ENCODE measurements at regions not wholly inside any gene's neighbourhood (a gene's known extent, or its start where the extent isn't known, plus 50 kb on each side); places are given as distances from the start of the nearest gene placed in this dataset.

DNA sequence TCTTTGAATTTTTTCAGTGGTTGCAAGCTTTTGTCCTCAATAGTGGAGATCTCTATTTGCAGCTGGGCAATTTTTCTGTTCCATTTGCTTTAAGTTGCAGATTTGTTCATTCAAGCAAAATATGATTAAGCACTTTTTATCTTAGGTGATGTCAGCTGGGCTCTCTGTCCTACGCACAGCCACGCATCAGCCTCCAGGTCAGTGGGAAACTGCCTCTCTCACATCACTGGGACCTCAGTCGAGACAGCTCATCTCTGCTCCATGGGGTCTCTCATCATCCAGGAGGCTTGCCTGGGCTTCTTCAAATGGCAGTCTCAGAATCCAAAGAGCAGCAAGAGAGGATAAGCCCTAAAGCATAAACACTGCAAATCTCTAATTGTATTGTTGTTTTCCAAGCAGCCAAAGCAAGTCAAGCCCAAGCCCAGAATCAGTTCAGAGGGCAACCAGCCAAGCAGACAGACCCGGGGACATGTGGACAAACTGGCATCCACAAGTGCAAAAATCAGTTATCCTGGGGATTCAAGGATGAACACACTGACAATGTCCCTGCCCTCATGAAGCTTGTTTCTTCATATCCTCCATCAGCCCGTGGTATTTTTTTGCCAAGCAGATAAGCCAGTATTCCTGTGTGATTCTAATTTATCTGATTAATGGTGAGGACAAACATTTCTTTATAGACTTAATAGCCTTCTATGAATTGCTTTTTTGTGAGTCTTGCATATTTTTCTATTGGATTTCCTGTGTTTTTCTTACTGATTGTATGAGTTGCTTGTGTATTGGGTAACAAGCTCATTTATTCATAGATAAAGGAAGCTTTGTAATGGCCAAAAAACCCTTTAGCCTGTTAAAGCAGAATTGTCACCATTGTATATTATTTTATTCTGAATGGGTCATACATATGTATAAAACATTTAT lies 262.5 kb downstream of the GXYLT1 start:
- DNase-seq (no peak), ATAC-seq (no peak)

DNA sequence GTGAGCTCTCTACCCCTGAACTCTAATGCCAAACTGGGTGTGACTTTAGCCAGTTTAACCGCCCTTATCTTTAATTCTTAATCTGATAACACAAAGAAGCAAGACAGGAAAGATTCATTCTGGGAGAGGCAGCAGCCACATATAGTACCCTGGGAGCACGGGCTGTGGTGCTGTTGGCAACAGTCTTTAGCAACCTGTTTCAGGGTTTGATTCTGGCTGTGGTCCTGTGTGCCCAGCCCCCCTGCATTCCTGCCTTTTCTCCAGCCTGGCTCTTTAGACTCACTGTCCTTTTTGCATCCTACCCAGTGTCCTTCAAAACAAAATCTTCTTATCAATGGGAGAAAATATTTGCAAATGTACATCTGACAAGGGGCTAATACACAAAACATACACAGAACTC lies 275.2 kb downstream of the GXYLT1 start:
- DNase-seq: no peak
- ATAC-seq: no peak

DNA sequence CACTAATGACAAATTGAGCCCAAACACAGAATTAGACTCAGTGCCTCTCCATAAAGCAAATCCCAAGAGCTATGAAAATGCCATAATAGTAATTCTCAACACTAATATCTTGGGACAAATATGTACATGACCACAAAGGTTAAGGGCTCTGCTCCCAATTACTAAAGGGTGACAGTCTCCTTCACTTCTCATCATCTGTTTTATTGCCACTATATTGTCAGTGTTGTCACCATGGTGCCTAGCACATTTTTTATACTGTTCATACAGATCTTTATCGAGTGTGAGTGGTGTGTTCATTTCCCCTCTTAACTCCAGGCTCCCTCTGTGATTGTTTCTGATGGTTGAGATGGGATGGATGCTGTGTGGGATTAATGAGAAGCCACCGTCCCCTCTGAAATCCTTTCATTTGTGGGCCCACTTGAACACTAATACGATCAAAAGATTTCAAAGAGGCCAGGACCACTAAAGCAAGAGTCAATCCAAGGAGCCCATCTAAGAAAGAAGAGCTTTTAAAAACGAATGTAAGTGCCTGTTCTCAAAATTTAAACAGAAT lies 277.7 kb downstream of the GXYLT1 start:
- ATAC-seq (no peak), DNase-seq (no peak)

DNA sequence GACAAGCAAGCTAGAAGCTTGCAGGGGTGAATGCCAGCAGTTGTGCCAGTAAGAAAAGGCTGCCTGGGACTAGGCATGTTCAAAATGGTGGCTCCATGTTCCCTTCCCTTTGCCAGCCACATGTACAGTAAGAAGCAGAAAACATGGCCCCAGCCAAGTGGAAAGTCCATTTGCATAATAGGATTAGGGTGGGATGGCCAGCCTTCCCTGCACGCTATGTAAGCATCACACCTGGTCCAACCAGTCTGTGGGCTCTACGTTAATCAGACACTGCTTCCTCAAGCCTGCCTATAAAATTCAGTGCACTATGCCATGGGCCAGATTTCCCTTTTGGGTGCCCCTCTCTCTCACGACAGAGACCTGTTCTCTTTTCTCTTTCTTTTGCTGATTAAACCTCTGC lies 288.4 kb downstream of the GXYLT1 start:
- ATAC-seq (no peak), DNase-seq (no peak)

DNA sequence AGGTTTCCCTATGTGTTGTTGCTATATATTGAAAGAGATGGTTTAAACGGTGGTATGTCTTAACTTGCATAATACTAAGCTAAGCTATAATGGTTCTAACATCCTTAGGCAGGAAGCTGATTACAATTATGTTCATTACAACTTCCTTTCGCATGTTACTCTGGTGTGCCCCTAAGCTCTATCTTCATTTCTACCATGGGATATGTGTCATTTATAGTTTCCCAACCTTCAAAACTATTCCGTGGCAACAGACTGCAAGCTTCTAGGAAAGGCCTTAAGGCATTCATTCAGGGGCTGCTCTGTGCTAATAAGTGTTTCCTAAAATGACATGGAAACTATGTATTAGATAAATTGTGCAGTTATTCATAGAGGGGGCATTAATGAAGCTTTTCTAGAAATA lies 294.6 kb downstream of the GXYLT1 start:
- no peak for ATAC-seq
- DNase-seq: no peak

DNA sequence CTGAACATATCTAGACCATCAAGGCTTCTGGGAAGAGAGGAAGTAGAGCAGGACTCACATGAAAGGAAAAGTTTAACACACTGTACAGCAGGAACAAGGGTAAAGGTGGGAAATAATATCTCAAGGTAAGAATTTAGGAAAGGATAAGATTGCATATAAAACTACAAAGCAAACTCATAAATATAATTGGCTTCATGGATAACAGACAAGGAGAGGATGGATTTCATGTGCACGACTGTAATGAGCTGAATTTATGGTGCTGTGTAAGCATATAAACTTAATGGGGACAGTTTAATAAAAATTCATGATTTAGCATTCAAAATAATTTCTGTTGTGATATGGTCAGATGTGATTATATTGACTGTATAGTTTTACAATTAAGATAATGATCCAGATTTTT lies 298.0 kb downstream of the GXYLT1 start:
- no peak for DNase-seq
- ATAC-seq: no peak

DNA sequence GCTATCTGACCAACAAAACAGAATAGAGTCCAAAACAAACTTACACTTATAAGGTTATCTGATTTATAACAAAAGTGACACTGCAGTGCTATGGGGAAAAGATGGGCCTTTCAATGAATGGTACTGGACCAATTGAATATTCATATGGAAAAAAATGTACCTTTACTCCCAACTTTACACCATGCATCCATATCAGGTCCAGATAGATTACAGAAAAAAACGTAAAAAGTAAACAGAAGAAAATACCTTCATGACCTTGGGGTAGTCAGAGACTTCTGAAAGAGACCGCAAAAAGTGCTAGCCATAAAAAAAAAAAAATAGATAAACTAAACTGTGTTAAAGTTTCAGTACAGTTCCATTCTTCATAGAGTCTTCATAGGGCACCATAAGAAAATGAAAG lies 308.3 kb downstream of the GXYLT1 start:
- no peak for ATAC-seq

DNA sequence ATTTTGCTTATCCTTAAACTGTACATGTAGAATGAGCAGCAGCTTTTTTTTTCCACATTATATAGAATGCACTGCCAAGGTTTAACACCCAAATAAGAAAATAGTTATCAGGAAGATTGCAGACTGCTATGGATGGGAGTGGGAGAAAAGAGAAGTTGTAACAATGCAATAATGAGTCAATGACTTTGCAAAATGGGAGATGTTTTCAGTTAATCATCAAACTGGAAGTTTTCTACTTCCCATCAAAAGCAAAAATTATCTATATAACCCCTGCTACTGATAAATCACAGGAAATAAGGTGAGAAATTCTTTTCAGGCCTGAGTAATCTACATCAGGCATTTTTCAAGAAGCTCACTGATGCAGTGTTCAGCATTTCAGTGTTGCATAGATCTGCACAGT lies 309.1 kb downstream of the GXYLT1 start:
- ATAC-seq (no peak), DNase-seq (no peak)

More for the DNA sequence above, 308.3 kb downstream of the GXYLT1 start:
- DNase-seq: no peak

DNA sequence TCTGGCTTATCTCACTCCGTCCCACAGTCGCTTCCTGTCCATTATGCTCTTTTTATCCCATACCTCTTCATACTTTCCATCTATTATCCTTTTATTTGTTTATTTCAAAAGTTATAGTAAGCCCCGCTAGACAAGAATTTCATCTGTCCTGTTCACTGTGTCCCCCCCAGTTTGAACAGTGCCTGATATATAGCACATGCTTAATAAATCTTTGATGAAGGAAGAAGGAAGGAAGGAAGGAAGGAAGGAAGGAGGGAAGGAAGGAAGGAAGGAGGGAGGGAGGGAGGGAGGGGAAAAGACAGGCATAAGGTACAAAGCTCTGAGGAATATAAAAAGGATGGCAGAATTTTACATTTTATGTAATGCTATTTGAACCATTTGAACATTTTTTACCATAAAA lies 324.7 kb downstream of the GXYLT1 start:
- DNase-seq: no peak
- ATAC-seq: no peak

DNA sequence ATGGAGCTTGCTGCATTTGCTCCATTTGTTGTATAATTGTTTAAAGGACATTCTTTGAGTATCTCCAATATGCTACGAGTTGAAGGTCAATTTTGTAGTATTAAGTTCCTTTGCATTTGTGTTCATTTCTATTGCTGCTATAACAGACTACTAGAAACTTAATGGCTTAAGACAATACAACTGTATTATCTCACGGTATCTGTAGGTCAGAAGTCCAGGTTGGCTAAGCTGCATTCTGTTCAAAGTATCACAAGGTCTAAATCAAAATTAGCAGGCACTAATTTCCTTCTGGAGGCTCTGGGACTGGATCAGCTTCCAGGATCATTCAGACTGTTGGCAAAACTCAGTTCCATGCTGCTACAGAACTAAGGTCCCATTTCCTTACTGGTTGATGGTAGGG lies 340.6 kb downstream of the GXYLT1 start:
- no peak for DNase-seq
- ATAC-seq: no peak

DNA sequence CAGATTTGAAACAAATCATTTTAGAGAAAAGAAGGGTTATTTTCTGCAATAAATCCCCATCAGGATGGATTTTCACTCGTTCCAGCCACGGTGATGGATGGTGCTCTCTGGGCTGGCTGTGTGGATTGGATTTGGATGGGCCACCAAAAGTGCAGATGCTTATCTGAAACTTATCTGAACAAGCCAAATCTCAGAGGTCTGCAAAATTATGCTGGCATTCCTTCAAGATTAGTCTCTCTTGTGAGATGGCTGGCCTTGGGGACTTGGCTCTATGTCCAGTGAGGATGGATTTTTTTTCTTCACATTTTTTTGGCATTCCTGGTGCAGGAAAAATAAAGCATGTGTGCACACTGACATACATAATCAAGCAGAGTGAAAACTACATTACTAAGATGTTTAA lies 341.9 kb downstream of the GXYLT1 start:
- ATAC-seq (no peak), DNase-seq (no peak)

DNA sequence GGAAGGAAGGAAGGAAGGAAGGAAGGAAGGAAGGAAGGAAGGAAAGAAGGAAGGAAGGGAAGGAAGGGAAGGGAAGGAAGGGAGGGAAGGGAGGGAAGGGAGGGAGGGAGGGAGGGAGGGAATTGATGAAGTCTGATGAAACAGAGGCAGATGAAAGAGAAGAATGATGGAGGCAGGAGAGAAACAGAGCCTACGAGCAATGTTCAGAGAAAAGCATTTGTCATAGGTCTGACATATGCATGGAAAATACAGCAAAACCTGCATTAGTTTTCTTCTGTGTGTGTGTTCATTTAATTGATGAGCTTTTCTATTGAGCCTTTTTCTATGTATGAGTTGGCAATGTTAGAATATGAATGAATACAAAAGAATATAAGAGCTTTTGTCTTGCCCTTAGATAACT lies 343.4 kb downstream of the GXYLT1 start:
- DNase-seq (no peak), ATAC-seq (no peak)

DNA sequence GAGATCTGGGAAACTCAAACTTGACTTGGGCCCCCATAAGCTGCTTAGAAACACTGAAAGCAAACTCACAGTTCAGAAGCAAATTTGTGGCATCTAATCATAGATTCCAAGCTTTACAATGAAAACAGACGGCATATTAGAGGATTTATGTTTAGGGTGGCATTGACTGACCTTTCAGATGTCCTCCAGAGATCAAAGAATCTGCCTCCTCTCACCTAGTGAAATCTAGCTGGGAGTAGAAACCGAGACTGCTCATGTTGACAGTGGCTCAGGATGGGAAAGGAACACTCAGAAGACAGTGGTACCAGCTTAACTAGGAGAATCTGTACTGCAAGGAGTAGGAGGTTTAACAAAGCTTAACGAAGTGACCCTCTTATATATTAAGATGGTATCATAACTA lies 345.0 kb downstream of the GXYLT1 start:
- no peak for ATAC-seq
- DNase-seq: no peak

DNA sequence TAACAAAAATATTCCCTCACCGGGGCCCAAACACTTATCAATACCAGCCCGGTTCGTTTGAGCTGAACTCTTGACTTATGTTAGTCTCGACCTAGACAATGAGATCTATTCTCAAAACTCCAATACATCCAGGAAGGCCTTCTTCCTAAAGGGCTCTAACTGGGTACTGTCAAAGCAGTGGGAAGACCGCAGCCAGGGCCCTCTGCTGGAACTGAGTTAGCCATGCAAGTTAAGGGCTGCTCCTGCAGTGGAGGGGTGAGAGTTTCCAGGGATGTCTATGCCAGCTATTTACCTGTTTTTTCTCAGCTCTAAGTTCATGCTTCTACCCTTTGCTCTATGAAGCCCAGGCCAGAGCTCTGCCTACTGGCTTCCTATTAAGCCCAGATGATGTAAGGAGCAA lies 348.8 kb downstream of the GXYLT1 start:
- DNase-seq: no peak

DNA sequence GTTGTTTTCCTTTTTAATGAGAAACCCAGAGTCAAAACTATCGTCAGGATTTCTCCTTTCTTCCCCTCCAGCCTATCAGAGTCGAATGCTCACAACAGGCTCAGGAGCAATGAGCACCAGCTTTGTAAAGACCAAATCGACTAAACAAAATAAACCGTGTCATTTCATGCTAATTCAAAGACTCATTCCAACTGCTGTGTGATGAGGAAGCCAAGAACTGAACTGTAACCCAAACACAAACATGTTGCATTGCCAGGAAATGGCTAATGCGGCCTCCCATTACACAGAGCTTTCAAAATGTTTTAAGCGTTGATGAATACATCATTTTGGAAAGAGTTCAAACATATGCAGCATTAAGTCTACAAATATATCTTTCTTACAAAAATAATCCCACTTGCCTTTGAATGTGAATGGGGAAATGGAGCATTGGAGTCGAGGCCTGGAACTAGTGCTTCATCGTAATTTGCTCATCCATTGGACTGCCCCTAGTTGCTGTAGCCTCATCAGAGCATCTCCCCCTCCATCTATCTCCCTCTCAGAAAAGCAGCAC lies 349.5 kb downstream of the GXYLT1 start:
- DNase-seq: no peak
- ATAC-seq: no peak

More for the DNA sequence above, 348.8 kb downstream of the GXYLT1 start:
- ATAC-seq: no peak

DNA sequence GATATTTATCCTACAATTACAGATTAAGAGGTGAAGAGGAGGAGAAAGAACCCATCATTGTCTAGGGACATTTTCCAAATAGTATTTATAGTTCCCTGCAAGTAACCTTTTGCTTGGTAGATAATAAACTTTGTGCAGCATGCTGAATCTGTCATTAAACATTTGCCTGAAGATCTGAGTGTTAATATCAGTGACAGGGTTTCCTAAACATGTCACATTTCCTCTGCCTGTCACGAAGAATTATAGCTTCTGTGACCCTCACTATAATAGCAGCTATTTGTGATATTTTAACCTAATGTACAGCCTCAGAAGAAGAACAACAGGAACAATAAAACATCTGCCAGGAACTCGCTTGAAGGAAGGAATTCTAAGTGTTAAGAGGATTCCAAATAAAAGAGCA lies 350.3 kb downstream of the GXYLT1 start:
- DNase-seq: no peak
- ATAC-seq: no peak

DNA sequence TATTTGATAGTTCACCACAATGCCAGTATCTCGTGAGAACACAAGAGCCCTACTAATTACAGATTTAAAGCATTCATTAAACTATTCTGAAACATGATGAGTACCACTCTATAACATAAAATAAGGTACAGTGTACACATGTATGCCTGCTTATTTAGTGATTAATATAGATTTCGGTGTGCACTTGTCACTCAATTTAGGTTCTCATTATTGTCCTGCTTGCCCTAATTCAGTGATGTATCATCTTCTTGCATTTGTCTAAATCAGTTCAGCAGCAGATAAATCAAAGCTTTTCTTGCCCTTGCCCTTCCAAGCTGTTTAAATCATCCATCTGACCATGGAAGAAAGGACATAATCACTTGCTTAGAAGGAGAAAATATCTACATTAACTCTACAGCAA lies 359.7 kb downstream of the GXYLT1 start:
- ATAC-seq: no peak
- DNase-seq: no peak

DNA sequence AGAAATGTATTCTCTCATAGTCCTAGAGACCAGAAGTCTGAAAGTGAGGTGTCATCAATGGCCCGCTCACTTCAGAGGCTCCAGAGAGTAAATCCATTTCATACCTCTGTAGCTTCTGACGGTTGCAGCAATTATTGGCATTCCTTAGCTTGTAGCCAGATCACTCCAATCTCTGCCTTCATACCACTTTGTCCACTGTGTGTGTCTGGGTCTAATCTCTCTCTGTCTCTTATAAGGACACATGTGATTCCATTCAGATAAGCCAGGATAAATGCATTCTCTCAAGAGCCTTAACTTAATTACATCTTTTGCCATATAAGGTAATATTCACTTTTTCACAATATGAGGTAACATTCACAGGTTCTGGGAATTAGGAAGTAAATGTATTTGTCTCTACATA lies 365.7 kb downstream of the GXYLT1 start:
- no peak for ATAC-seq
- no peak for DNase-seq

DNA sequence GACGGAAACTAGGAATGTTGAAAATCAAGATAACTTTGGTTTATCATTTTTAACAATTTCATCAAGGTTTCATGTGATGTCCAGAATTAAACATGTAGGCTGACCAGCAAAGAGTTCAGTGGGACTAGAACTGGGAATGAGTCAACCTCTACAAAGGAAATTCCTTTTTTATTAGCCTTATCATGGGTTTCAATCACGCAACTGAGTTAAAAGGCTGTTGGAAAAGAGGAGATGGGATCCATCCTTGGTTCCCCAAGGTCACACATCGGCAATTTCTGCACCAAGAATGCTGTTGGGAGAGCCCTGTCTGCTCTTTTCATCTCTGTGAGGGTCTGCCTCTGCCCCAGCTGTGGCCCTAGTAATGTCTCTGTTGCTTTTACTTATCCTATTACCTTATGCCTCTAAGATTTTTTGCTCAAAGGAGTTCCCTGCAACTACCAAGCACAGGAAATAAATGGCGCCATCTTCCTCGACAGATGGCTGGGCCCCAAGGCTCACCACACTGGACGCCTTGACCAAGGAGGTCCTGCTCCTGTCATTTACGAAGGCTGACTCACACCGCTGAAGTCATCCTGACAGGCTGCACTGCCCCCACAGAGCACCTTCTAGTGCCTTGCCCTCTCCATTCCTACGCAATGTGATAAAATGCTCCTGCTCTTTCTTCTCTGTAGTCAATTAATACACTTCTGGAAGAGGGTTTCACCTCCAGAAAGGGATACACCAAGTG lies 367.4 kb downstream of the GXYLT1 start:
- no peak for DNase-seq
- ATAC-seq: no peak

DNA sequence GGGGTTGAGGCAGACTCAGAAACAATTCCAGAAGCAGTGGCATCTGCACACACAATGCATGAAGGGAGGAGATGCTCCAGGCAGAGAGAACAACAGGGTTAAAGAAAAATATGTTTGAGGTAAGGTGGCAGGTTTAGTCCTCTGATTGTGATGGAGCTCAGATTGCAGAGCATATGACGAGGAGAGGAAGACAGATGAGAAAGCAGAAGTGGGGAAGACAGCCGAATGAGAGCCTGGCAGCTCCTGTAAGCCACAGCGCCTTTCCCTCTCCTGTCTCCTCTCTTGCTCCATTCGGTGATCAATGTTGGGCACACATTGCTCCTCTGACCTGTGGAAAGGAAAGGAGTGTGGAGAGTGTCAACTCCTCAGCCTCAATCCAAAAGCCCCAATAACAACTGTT lies 372.2 kb downstream of the GXYLT1 start:
- DNase-seq: no peak

DNA sequence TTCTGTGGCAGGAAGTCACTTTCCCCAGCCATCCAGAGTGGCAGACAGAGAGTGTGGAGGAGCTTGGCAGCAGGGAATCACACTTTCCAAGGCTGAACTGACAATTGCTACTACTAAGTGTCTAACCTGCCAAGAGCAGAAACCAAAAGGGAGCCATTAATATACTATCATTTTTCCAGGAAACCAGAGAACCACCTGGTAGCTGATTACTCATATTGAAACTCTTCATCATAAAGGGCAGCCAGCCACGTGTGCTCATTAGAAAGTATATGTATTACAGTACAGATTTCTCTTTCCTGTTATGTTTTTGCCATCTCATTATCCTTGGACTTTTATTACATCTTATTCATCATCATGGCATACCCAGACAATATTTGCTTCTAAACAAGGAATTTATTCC lies 374.9 kb downstream of the GXYLT1 start:
- peak; percentile 45 for ATAC-seq
- no peak for DNase-seq

More for the DNA sequence above, 372.2 kb downstream of the GXYLT1 start:
- no peak for ATAC-seq

DNA sequence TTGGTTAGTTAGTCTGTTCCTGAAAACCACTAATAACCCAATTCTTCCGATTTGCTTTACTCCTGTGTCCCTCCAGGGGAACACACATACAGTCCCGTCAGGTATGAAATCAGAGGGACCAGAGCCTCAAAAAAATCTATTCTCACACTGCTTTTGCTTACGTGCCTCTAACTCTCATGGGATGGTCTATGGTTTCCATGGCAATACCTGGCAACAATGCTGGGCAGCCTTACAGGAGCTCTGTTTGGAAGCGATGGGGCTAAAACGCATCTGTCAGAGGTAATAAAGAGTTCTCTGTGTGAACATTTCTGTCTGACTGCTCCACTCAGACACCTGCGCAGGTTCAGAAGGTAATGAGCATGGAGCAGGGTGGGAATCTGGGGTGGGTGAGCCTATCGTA lies 376.2 kb downstream of the GXYLT1 start:
- DNase-seq (no peak), ATAC-seq (no peak)

DNA sequence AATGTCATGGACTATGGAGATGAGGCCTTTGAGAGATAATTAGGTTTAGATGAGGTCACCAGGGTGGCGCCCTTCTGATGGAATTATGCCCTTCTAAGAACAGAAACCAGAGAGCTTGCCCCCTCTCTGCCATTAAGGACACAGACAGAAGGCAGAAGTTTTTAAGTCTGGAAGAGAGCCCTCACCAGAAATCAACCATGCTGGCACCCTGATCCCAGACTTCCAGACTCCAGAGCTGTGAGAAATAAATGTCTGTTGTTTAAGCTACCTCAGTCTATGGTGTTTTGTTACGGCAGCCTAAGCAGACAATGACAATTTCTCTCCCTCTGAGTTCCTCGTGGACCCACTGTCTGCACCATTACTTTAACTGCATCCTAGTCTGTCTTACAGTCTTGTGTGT lies 382.0 kb downstream of the GXYLT1 start:
- ATAC-seq: no peak
- DNase-seq: no peak
